ENCODE measurements at regions not wholly inside any gene's neighbourhood (a gene's known extent, or its start where the extent isn't known, plus 50 kb on each side); places are given as distances from the start of the nearest gene placed in this dataset.

GRCh38 chr10:47078393-47079203, 167.4 kb downstream of the PTPN20 start:
- no peaks in the 10 kb centered on the region for H3K9me2 ChIP-seq (replicated peaks; ENCODE audit: insufficient read depth)
- no peak overlapping the region for H3K4me3 ChIP-seq
- H3K27ac ChIP-seq = peak overlapping the region; percentile 23
- H3K4me1 ChIP-seq (ENCODE audit: insufficient read depth) = peaks cover 3% of the 10 kb centered on the region
- no peak overlapping the region for H2AFZ ChIP-seq
- no peak overlapping the region for H3K4me2 ChIP-seq
- WGBS (ENCODE audit: low lambda C conversion rate, missing lambda C conversion rate) = 85% methylated on average over 8 of the region's 8 CpGs
- no peak for TF ChIP-seq EZH2 (IDR thresholded peaks at IDR 0.05; ENCODE audit: borderline replicate concordance)
- no peak for TF ChIP-seq CTCF (IDR thresholded peaks at IDR 0.05; ENCODE audit: poor library complexity)
- TF ChIP-seq EZH2phosphoT487 (IDR thresholded peaks at IDR 0.05; ENCODE audit: low read depth, severe bottlenecking, unreplicated experiment) = no peak
- H3K36me3 ChIP-seq (replicated peaks; ENCODE audit: insufficient read depth, low read depth) = no peaks in the 10 kb centered on the region
- no peaks in the 10 kb centered on the region for H3K9me3 ChIP-seq (ENCODE audit: low read depth)
- H3K79me2 ChIP-seq = no peaks in the 10 kb centered on the region
- no peaks in the 10 kb centered on the region for H3K27me3 ChIP-seq
- no peaks in the 10 kb centered on the region for H4K20me1 ChIP-seq (ENCODE audit: insufficient read depth, poor library complexity, severe bottlenecking)
- no peak for DNase-seq (ENCODE audit: low spot score)

GRCh38 chr10:47079204-47079580, 168.0 kb downstream of the PTPN20 start:
- Histone ChIP-seq H3K27ac (no peak overlapping the region), H3K4me2 (no peak overlapping the region), H3K79me2 (no peaks in the 10 kb centered on the region), H2AFZ (no peak overlapping the region), H3K9me2 (replicated peaks; ENCODE audit: insufficient read depth) (no peaks in the 10 kb centered on the region), H4K20me1 (ENCODE audit: insufficient read depth, poor library complexity, severe bottlenecking) (no peaks in the 10 kb centered on the region), H3K4me1 (ENCODE audit: insufficient read depth) (peaks cover 3% of the 10 kb centered on the region), H3K36me3 (replicated peaks; ENCODE audit: insufficient read depth, low read depth) (no peaks in the 10 kb centered on the region), H3K4me3 (no peak overlapping the region), H3K27me3 (no peaks in the 10 kb centered on the region), H3K9me3 (ENCODE audit: low read depth) (no peaks in the 10 kb centered on the region)
- 53% methylated on average over 3 of the region's 3 CpGs for WGBS (ENCODE audit: low lambda C conversion rate, missing lambda C conversion rate)
- TF ChIP-seq CTCF (IDR thresholded peaks at IDR 0.05; ENCODE audit: poor library complexity) (no peak), EZH2 (IDR thresholded peaks at IDR 0.05; ENCODE audit: borderline replicate concordance) (no peak), EZH2phosphoT487 (IDR thresholded peaks at IDR 0.05; ENCODE audit: low read depth, severe bottlenecking, unreplicated experiment) (no peak)
- peak; percentile 21 for DNase-seq (ENCODE audit: low spot score)

- TF ChIP-seq EZH2phosphoT487 (IDR thresholded peaks at IDR 0.05; ENCODE audit: low read depth, severe bottlenecking, unreplicated experiment) (no peak), EZH2 (IDR thresholded peaks at IDR 0.05; ENCODE audit: borderline replicate concordance) (no peak), CTCF (IDR thresholded peaks at IDR 0.05; ENCODE audit: poor library complexity) (no peak)
- no peak for DNase-seq (ENCODE audit: low spot score)
- Histone ChIP-seq H2AFZ (no peak overlapping the region), H3K79me2 (no peaks in the 10 kb centered on the region), H4K20me1 (ENCODE audit: insufficient read depth, poor library complexity, severe bottlenecking) (no peaks in the 10 kb centered on the region), H3K4me2 (no peak overlapping the region), H3K27me3 (no peaks in the 10 kb centered on the region), H3K4me1 (ENCODE audit: insufficient read depth) (peaks cover 3% of the 10 kb centered on the region), H3K4me3 (no peak overlapping the region), H3K36me3 (replicated peaks; ENCODE audit: insufficient read depth, low read depth) (no peaks in the 10 kb centered on the region), H3K9me3 (ENCODE audit: low read depth) (no peaks in the 10 kb centered on the region), H3K9me2 (replicated peaks; ENCODE audit: insufficient read depth) (no peaks in the 10 kb centered on the region), H3K27ac (no peak overlapping the region)
- 95% methylated on average over 4 of the region's 4 CpGs for WGBS (ENCODE audit: low lambda C conversion rate, missing lambda C conversion rate)
These were observed 170.0 kb downstream of the PTPN20 start for GRCh38 chr10:47081264-47081663.

Measured in hepatocyte (in vitro differentiated cells).